OCI-LY7 (cell line): ENCODE measurements at regions not wholly inside any gene's neighbourhood (a gene's known extent, or its start where the extent isn't known, plus 50 kb on each side); places are given as distances from the start of the nearest gene placed in this dataset. TPM values are rescaled to one million over a fixed set of nuclear protein-coding genes. Genes with fewer than 3 reads are reported as not detected.

Experiments
- small RNA-seq: library from RNA; depleted of rRNA; stranded (forward); fragments of <200 nt; gene quantifications from one replicate; pipeline ENCODE3, GENCODE V24; 2014

Small RNA genes lying in the stretch of these regions (small RNA-seq; reads per million reads assigned to genes)
- gene RNU6-684P: not detected
